SH-SY5Y (cell line): ENCODE measurements at regions not wholly inside any gene's neighbourhood (a gene's known extent, or its start where the extent isn't known, plus 50 kb on each side); places are given as distances from the start of the nearest gene placed in this dataset.

Experiments used
- GATA2 ChIP-seq: IDR thresholded peaks from 2 replicates; pipeline ENCODE4 v1.6.1; 2011; ENCODE audit warnings: mild to moderate bottlenecking, low read depth, low read length
- GATA3 ChIP-seq: IDR thresholded peaks from 2 replicates; pipeline ENCODE4 v1.6.1; 2011; ENCODE audit warnings: low read depth, mild to moderate bottlenecking, low read length, moderate library complexity

GRCh38 chr5:1746371-1747078 lies 53.1 kb downstream of the MRPL36 start:
- TF ChIP-seq GATA2 = no peak
- no peak for TF ChIP-seq GATA3
